Breast epithelium (tissue), 3 donors: ENCODE measurements at regions not wholly inside any gene's neighbourhood (a gene's known extent, or its start where the extent isn't known, plus 50 kb on each side); places are given as distances from the start of the nearest gene placed in this dataset.

ENCODE experiments used
- CTCF ChIP-seq, 3 donors: fragments of 450-650 bp; IDR thresholded peaks; one replicate each; pipeline ENCODE4 v1.5.1; 2016 to 2017; ENCODE audit warnings: antibody characterized with exemption in 3 of 3, mild to moderate bottlenecking in 3 of 3, moderate library complexity in 3 of 3
- POLR2A ChIP-seq: fragments of 450-650 bp; IDR thresholded peaks from one replicate; pipeline ENCODE4 v1.6.1; 2016; ENCODE audit warnings: antibody characterized with exemption, mild to moderate bottlenecking, moderate library complexity

- TF ChIP-seq CTCF (IDR thresholded peaks at IDR 0.05) (no peak), POLR2A (no peak)
Observed at GRCh38 chr5:2149195-2149539, 266.4 kb upstream of the IRX4 start.
